GM23338 (cell line): ENCODE measurements at regions not wholly inside any gene's neighbourhood (a gene's known extent, or its start where the extent isn't known, plus 50 kb on each side); places are given as distances from the start of the nearest gene placed in this dataset.

ENCODE experiments used
- CTCF ChIP-seq, 2 experiments: fragments of 200-600 bp in 1 of 2; sonication (generic) in 1 of 2; conservative IDR thresholded peaks; 2 replicates each; pipeline versions ENCODE4 v1.5.1 to v1.6.1; 2016 to 2017; ENCODE audit warnings: antibody characterized with exemption in 2 of 2, low read depth in 2 of 2, mild to moderate bottlenecking in 2 of 2, moderate library complexity in 1 of 2
- ETS1 ChIP-seq: IDR thresholded peaks from 2 replicates; pipeline ENCODE4 v1.6.1; 2016; ENCODE audit warnings: antibody characterized with exemption
- EZH2 ChIP-seq: fragments of 200-600 bp; sonication (generic); IDR thresholded peaks from one replicate; pipeline ENCODE4 v1.8.0; 2017; ENCODE audit warnings: antibody characterized with exemption, mild to moderate bottlenecking, low read depth; ENCODE audit not compliant: unreplicated experiment
- POLR2AphosphoS5 ChIP-seq: IDR thresholded peaks from 2 replicates; pipeline ENCODE4 v1.6.1; 2016; ENCODE audit warnings: antibody characterized with exemption, low read depth
- REST ChIP-seq: IDR thresholded peaks from one replicate; pipeline ENCODE4 v1.6.1; 2018; ENCODE audit warnings: antibody characterized with exemption; ENCODE audit not compliant: unreplicated experiment

GRCh38 chr12:124177276-124177950 is 117.5 kb upstream of the RFLNA start:
- TF ChIP-seq CTCF (conservative IDR thresholded peaks at IDR 0.05; ENCODE audit: low read depth in 2 of 2), result no peak
- TF ChIP-seq EZH2, result no peak
- no peak for TF ChIP-seq REST
- no peak for TF ChIP-seq ETS1
- TF ChIP-seq POLR2AphosphoS5, result no peak
